HG03280 (cell line): ENCODE measurements at regions not wholly inside any gene's neighbourhood (a gene's known extent, or its start where the extent isn't known, plus 50 kb on each side); places are given as distances from the start of the nearest gene placed in this dataset.
"Not testable (repeated sequence)": the region's sequence is repeated elsewhere in the genome, so short reads cannot be mapped to it uniquely, and the experiment has no call there.

Experiments
- ATAC-seq: cut with Tn5 transposase; IDR thresholded peaks from one replicate; pipeline ENCODE4 v1.9.1; 2021; ENCODE audit warnings: mild to moderate bottlenecking, moderate library complexity; ENCODE audit not compliant: unreplicated experiment

- ATAC-seq: no peak
These were observed 132.1 kb upstream of the NEIL3 start for GRCh38 chr4:177177541-177178081.

- no peak for ATAC-seq
These were observed 131.4 kb upstream of the NEIL3 start for GRCh38 chr4:177178246-177178645.

- ATAC-seq: no peak
These were observed 127.5 kb upstream of the NEIL3 start for GRCh38 chr4:177182166-177182565.

- ATAC-seq: no peak
These were observed 126.9 kb upstream of the NEIL3 start for GRCh38 chr4:177182728-177183127.

- ATAC-seq: no peak
These were observed 124.5 kb upstream of the NEIL3 start for GRCh38 chr4:177185151-177185550.

- ATAC-seq: no peak
These were observed 124.1 kb upstream of the NEIL3 start for GRCh38 chr4:177185579-177185978.

- ATAC-seq: no peak
These were observed 122.3 kb upstream of the NEIL3 start for GRCh38 chr4:177187371-177187770.

- no peak for ATAC-seq
These were observed 118.6 kb upstream of the NEIL3 start for GRCh38 chr4:177190995-177191580.

- no peak for ATAC-seq
These were observed 118.1 kb upstream of the NEIL3 start for GRCh38 chr4:177191586-177191985.

GRCh38 chr4:177191991-177192390 lies 117.7 kb upstream of the NEIL3 start:
- ATAC-seq: no peak

- not testable (repeated sequence) for ATAC-seq
These were observed 116.5 kb upstream of the NEIL3 start for GRCh38 chr4:177193024-177193715.

GRCh38 chr4:177194906-177195305 lies 114.8 kb upstream of the NEIL3 start:
- no peak for ATAC-seq

GRCh38 chr4:177196615-177197014 lies 113.1 kb upstream of the NEIL3 start:
- ATAC-seq: no peak

- no peak for ATAC-seq
These were observed 108.1 kb upstream of the NEIL3 start for GRCh38 chr4:177201614-177202013.

GRCh38 chr4:177204126-177204525 lies 105.5 kb upstream of the NEIL3 start:
- ATAC-seq: no peak

- ATAC-seq: no peak
These were observed 94.7 kb upstream of the NEIL3 start for GRCh38 chr4:177214935-177215334.

- ATAC-seq: no peak
These were observed 89.3 kb upstream of the NEIL3 start for GRCh38 chr4:177220376-177220775.

GRCh38 chr4:177222781-177223180 lies 86.9 kb upstream of the NEIL3 start:
- ATAC-seq: no peak

- peak; percentile 87 for ATAC-seq
These were observed 84.1 kb upstream of the NEIL3 start for GRCh38 chr4:177225605-177226004.

GRCh38 chr4:177227636-177228035 lies 82.0 kb upstream of the NEIL3 start:
- no peak for ATAC-seq

- no peak for ATAC-seq
These were observed 81.1 kb upstream of the NEIL3 start for GRCh38 chr4:177228599-177228998.

- no peak for ATAC-seq
These were observed 80.3 kb upstream of the NEIL3 start for GRCh38 chr4:177229331-177229730.

- no peak for ATAC-seq
These were observed 77.2 kb upstream of the NEIL3 start for GRCh38 chr4:177232473-177232872.
